K562 (cell line): ENCODE measurements at regions not wholly inside any gene's neighbourhood (a gene's known extent, or its start where the extent isn't known, plus 50 kb on each side); places are given as distances from the start of the nearest gene placed in this dataset.

ENCODE experiments used
- ATAC-seq: fragments of 200-7000 bp; cut with Tn5 transposase; 3 replicates; pipeline ENCODE4 v1.9.1; 2020; ENCODE audit warnings: moderate library complexity
- BruUV-seq: library from RNA; stranded (reverse); fragments of 400-500 nt; replicated peaks from 2 replicates; lab custom pipeline; 2021; lab: Mats Ljungman, UMichigan
- CTCF ChIA-PET: fragments of 300-600 bp; formaldehyde crosslinking; extraction: SDS; loops from one replicate; lab custom pipeline; 2021; ENCODE audit warnings: low intra/inter-chr PET ratio; lab: Yijun Ruan, JAX
- POLR2A ChIA-PET: fragments of 300-600, 350-650 bp; sonication (Branson Sonifier 250); formaldehyde crosslinking; extraction: SDS; loops from one replicate; lab custom pipeline; 2021; ENCODE audit warnings: antibody characterized with exemption, inconsistent platforms; lab: Yijun Ruan, JAX
- DNase-seq, 4 experiments: peaks; one replicate each; pipeline versions ENCODE4 v3.0.0 to v3.0.0-alpha.2; 2011 to 2018; ENCODE audit warnings: low spot score in 3 of 4, mixed read lengths in 3 of 4; ENCODE audit errors: extremely low read depth in 1 of 4
- FAIRE-seq: peaks from 2 replicates; lab custom pipeline; 2011; peaks lifted over from hg19 to GRCh38; lab: Jason Lieb, UNC
- H2AFZ ChIP-seq: 2 replicates; pipeline ENCODE4 v1.6.0; 2011; ENCODE audit warnings: low read depth, low read length, control low read depth, inconsistent platforms
- H3K27ac ChIP-seq: fragments of 200-600 bp; 3 replicates; pipeline ENCODE4 v1.8.0; 2011; ENCODE audit warnings: low read depth, mild to moderate bottlenecking, control low read depth, inconsistent platforms, low read length, moderate library complexity, mixed read lengths; ENCODE audit errors: extremely low read depth
- H3K27me3 ChIP-seq, 2 experiments: fragments of 300-600 bp in 1 of 2; 2 replicates in 1 of 2; 3 replicates in 1 of 2; pipeline versions ENCODE4 v1.6.0 to v1.8.0; 2011; ENCODE audit warnings: inconsistent platforms in 2 of 2, low read length in 2 of 2, mild to moderate bottlenecking in 1 of 2, mixed read lengths in 1 of 2, moderate library complexity in 1 of 2; ENCODE audit not compliant: control insufficient read depth in 2 of 2, insufficient read depth in 2 of 2
- H3K36me3 ChIP-seq: fragments of 300-600 bp; 3 replicates; pipeline ENCODE4 v1.8.0; 2011; ENCODE audit warnings: mild to moderate bottlenecking, low read length, inconsistent platforms; ENCODE audit not compliant: control insufficient read depth, insufficient read depth
- H3K4me1 ChIP-seq, 2 experiments: fragments of 200-600 bp in 1 of 2; replicated peaks in 1 of 2; 2 replicates in 1 of 2; 3 replicates in 1 of 2; pipeline versions ENCODE4 v1.5.1 to v1.8.0; 2011; ENCODE audit warnings: inconsistent platforms in 2 of 2, low read length in 2 of 2, mild to moderate bottlenecking in 1 of 2, mixed read lengths in 1 of 2, moderate library complexity in 1 of 2; ENCODE audit not compliant: control insufficient read depth in 2 of 2, insufficient read depth in 2 of 2
- H3K4me2 ChIP-seq: 2 replicates; pipeline ENCODE4 v1.6.1; 2011; ENCODE audit warnings: low read length, control low read depth, inconsistent platforms, mixed read lengths; ENCODE audit not compliant: insufficient read depth
- H3K4me3 ChIP-seq: fragments of 200-600 bp; sonication (generic), shearing (Covaris generic); 2 replicates; pipeline ENCODE4 v1.5.1; 2016; ENCODE audit warnings: control low read depth, inconsistent platforms
- H3K79me2 ChIP-seq: fragments of 200-600 bp; 3 replicates; pipeline ENCODE4 v1.8.0; 2011; ENCODE audit warnings: low read length, inconsistent platforms; ENCODE audit not compliant: control insufficient read depth, insufficient read depth
- H3K9ac ChIP-seq, 2 experiments: 2 replicates each; pipeline versions ENCODE4 v1.6.0 to v1.6.1; 2011; ENCODE audit warnings: low read depth in 2 of 2, low read length in 2 of 2, control low read depth in 1 of 2, inconsistent platforms in 1 of 2, mild to moderate bottlenecking in 1 of 2, mixed read lengths in 1 of 2; ENCODE audit not compliant: insufficient read depth in 1 of 2
- H3K9me1 ChIP-seq: one replicate; pipeline ENCODE4 v1.6.0; 2011; ENCODE audit warnings: inconsistent platforms, mild to moderate bottlenecking, low read length, moderate library complexity; ENCODE audit not compliant: control insufficient read depth, insufficient read depth
- H3K9me3 ChIP-seq: replicated peaks from 2 replicates; pipeline ENCODE4 v1.5.1; 2011; ENCODE audit warnings: low read depth, low read length, inconsistent platforms; ENCODE audit not compliant: control insufficient read depth, insufficient read depth
- H4K20me1 ChIP-seq: replicated peaks from 2 replicates; pipeline ENCODE4 v1.6.1; 2011; ENCODE audit warnings: low read length, inconsistent platforms, mixed read lengths; ENCODE audit not compliant: control insufficient read depth, insufficient read depth
- CCNT2 ChIP-seq: IDR thresholded peaks from 2 replicates; pipeline ENCODE4 v1.6.1; 2011; ENCODE audit warnings: borderline replicate concordance, low read depth, mild to moderate bottlenecking, moderate library complexity, mixed read lengths, low read length; ENCODE audit not compliant: insufficient read length; ENCODE audit errors: extremely low read depth
- E2F3 ChIP-seq: fragments of 250-450 bp; sonication (Bioruptor Pico); IDR thresholded peaks from 2 replicates; pipeline ENCODE4 v1.4.0; 2020; ENCODE audit warnings: mild to moderate bottlenecking
- E2F5 ChIP-seq: sonication (generic); formaldehyde crosslinking; IDR thresholded peaks from 2 replicates; pipeline ENCODE4 v1.8.0; 2022; ENCODE audit warnings: mild to moderate bottlenecking, missing genetic modification reagents
- ERF ChIP-seq: fragments of 450-650 bp; formaldehyde crosslinking; IDR thresholded peaks from 2 replicates; pipeline ENCODE4 v1.4.0; 2020; ENCODE audit warnings: mild to moderate bottlenecking, mixed read lengths
- FOXK2 ChIP-seq, 2 experiments: fragments of 450-650 bp; IDR thresholded peaks in 1 of 2; conservative IDR thresholded peaks in 1 of 2; 2 replicates each; pipeline ENCODE4 v1.6.1; 2016; ENCODE audit warnings: low read depth in 2 of 2, mild to moderate bottlenecking in 1 of 2
- HDAC1 ChIP-seq, 2 experiments: fragments of 450-650 bp; IDR thresholded peaks; 2 replicates each; pipeline ENCODE4 v1.6.1; 2016 to 2017; ENCODE audit warnings: inconsistent platforms in 1 of 2, mild to moderate bottlenecking in 1 of 2, moderate library complexity in 1 of 2
- HIVEP1 ChIP-seq: fragments of 250-450 bp; sonication (Bioruptor Pico); IDR thresholded peaks from 2 replicates; pipeline ENCODE4 v1.4.0; 2020; ENCODE audit warnings: mild to moderate bottlenecking
- ILF3 ChIP-seq: fragments of 450-650 bp; IDR thresholded peaks from 2 replicates; pipeline ENCODE4 v1.6.1; 2018; ENCODE audit warnings: antibody characterized with exemption, mild to moderate bottlenecking, moderate library complexity, borderline replicate concordance
- LEF1 ChIP-seq: fragments of 450-650 bp; IDR thresholded peaks from 2 replicates; pipeline ENCODE4 v1.6.1; 2016; ENCODE audit warnings: mild to moderate bottlenecking
- NFYB ChIP-seq: IDR thresholded peaks from 2 replicates; pipeline ENCODE4 v1.6.1; 2011; ENCODE audit warnings: mild to moderate bottlenecking, moderate library complexity; ENCODE audit not compliant: insufficient read length; ENCODE audit errors: extremely low read depth
- SAFB2 ChIP-seq: fragments of 200-400 bp; formaldehyde crosslinking; IDR thresholded peaks from 2 replicates; pipeline ENCODE4 v1.6.1; 2018; ENCODE audit warnings: borderline replicate concordance, low read length, low read depth, moderate library complexity; ENCODE audit not compliant: severe bottlenecking
- ZNF408 ChIP-seq: fragments of 250-450 bp; sonication (Bioruptor Pico); IDR thresholded peaks from 2 replicates; pipeline ENCODE4 v1.4.0; 2020; ENCODE audit warnings: low read depth, mild to moderate bottlenecking, moderate library complexity
- ZNF561 ChIP-seq: fragments of 450-650 bp; formaldehyde crosslinking; conservative IDR thresholded peaks from 2 replicates; pipeline ENCODE4 v1.4.0; 2020; ENCODE audit warnings: mild to moderate bottlenecking, moderate library complexity
- ZNF717 ChIP-seq: fragments of 250-450 bp; sonication (Bioruptor Pico); IDR thresholded peaks from 2 replicates; pipeline ENCODE4 v1.5.0; 2021
- ZNF766 ChIP-seq: fragments of 200-800 bp; sonication (Bioruptor generic); conservative IDR thresholded peaks from 2 replicates; pipeline ENCODE4 v1.6.1; 2016; ENCODE audit warnings: missing genetic modification characterization, missing compliant biosample characterization
- WGBS: fragments of 100-300 bp; shearing (Covaris generic); methylation state at CpG from one replicate; pipeline ENCODE4 v1.1.6; 2016; ENCODE audit warnings: low coverage, mixed read lengths; ENCODE audit not compliant: insufficient coverage; ENCODE audit errors: missing lambda C conversion rate; 5-methylcytosine and 5-hydroxymethylcytosine counted together
- in situ Hi-C: fragments of 300-500 bp; cut with MboI; formaldehyde crosslinking; loops from 4 replicates; pipeline ENCODE4 v1.15.0; 2018; ENCODE audit warnings: inconsistent platforms, mixed read lengths
- intact Hi-C: fragments of 100-400 bp; cut with micrococcal nuclease; formaldehyde crosslinking; loops from 2 replicates; pipeline ENCODE4 v1.14.2; 2022

- H3K4me2 ChIP-seq, result no peak overlapping the region
- H2AFZ ChIP-seq, result no peak overlapping the region
- 0% methylated on average over 4 of the region's 4 CpGs for WGBS
- no peaks in the 10 kb centered on the region for H3K36me3 ChIP-seq
- no peak for FAIRE-seq
- peaks cover 0 to 14% of the 10 kb centered on the region in 2 experiments; a peak in 4 of 5 replicates for H3K27me3 ChIP-seq
- in situ Hi-C loops, result no loop called here
- no peaks in the 10 kb centered on the region for H3K9me1 ChIP-seq
- CTCF ChIA-PET, result no interaction called here
- POLR2A ChIA-PET, result interaction anchor here (0.6 to 1.5 kb wide), 2 partner anchors 9 to 112 kb away, joined by 3 read pairs; no protein-coding TSS in a partner anchor
- no peak overlapping the region for H3K9ac ChIP-seq
- no peaks in the 10 kb centered on the region for H3K79me2 ChIP-seq
- intact Hi-C loops, result no loop called here
- no peaks in the 10 kb centered on the region for H4K20me1 ChIP-seq
- no peak overlapping the region for H3K27ac ChIP-seq
- TF ChIP-seq HDAC1 (IDR thresholded peaks at IDR 0.05) (no peak), ZNF766 (CRISPR knock-in tag) (no peak), E2F3 (no peak)
- H3K4me3 ChIP-seq, result no peak overlapping the region
- no peaks in the 10 kb centered on the region for H3K9me3 ChIP-seq
- H3K4me1 ChIP-seq, result peaks cover 0 to 5% of the 10 kb centered on the region in 2 experiments; a peak in 2 of 5 replicates
- BruUV-seq, result no TSS peak
- no peak for ATAC-seq
- DNase-seq, result no peak
Observed at GRCh38 chr14:65185829-65186228, 83.5 kb upstream of the MAX start.

- H3K27me3 ChIP-seq, result peaks cover 0 to 14% of the 10 kb centered on the region in 2 experiments; a peak in 4 of 5 replicates
- H3K27ac ChIP-seq, result no peak overlapping the region
- no peaks in the 10 kb centered on the region for H3K79me2 ChIP-seq
- ATAC-seq, result no peak
- TF ChIP-seq ZNF717 (CRISPR knock-in tag) (no peak), ZNF561 (no peak), ILF3 (no peak), SAFB2 (no peak), ZNF408 (CRISPR knock-in tag) (no peak), FOXK2 (conservative IDR thresholded peaks at IDR 0.05 in 1 of 2, IDR thresholded peaks at IDR 0.05 in 1 of 2; ENCODE audit: low read depth in 2 of 2) (no peak), NFYB (no peak), ERF (CRISPR knock-in tag) (no peak), CCNT2 (no peak), LEF1 (no peak), E2F5 (CRISPR knock-in tag) (no peak), HIVEP1 (CRISPR knock-in tag) (no peak)
- TF ChIP-seq, all 486 proteins: peak for 0
- Histone ChIP-seq H2AFZ (no peak overlapping the region), H3K4me3 (no peak overlapping the region), H3K9ac (no peak overlapping the region), H3K4me1 (peaks cover 0 to 5% of the 10 kb centered on the region in 2 experiments; a peak in 2 of 5 replicates), H3K9me1 (no peaks in the 10 kb centered on the region), H3K9me3 (no peaks in the 10 kb centered on the region), H3K4me2 (no peak overlapping the region), H3K36me3 (no peaks in the 10 kb centered on the region), H4K20me1 (no peaks in the 10 kb centered on the region)
- POLR2A ChIA-PET, result no interaction called here
- intact Hi-C loops, result no loop called here
- DNase-seq, result no peak
- in situ Hi-C loops, result no loop called here
- BruUV-seq, result no TSS peak
- CTCF ChIA-PET, result no interaction called here
- no peak for FAIRE-seq
- WGBS, result 0% methylated on average over 2 of the region's 3 CpGs
Observed at GRCh38 chr14:65186951-65187350, 84.6 kb upstream of the MAX start.
